Left ventricle myocardium inferior (tissue), 1 donor: ENCODE measurements at regions not wholly inside any gene's neighbourhood (a gene's known extent, or its start where the extent isn't known, plus 50 kb on each side); places are given as distances from the start of the nearest gene placed in this dataset.
A peak's percentile ranks its signal among the peaks of the same experiment; 100 is the strongest.

Source experiments
- DNase-seq: peaks from one replicate; pipeline ENCODE4 v3.0.0-alpha.2; 2020
- H3K27ac ChIP-seq: fragments of 200-600 bp; replicated peaks from 2 replicates; pipeline ENCODE4 v1.8.0; 2021
- H3K27me3 ChIP-seq: fragments of 200-600 bp; 2 replicates; pipeline ENCODE4 v1.8.0; 2021; ENCODE audit warnings: low read depth
- H3K36me3 ChIP-seq: fragments of 200-600 bp; 2 replicates; pipeline ENCODE4 v1.8.0; 2021
- H3K4me1 ChIP-seq: fragments of 200-600 bp; 2 replicates; pipeline ENCODE4 v1.8.0; 2021
- H3K4me3 ChIP-seq: fragments of 200-600 bp; 2 replicates; pipeline ENCODE4 v1.8.0; 2021; ENCODE audit warnings: mild to moderate bottlenecking, moderate library complexity
- H3K9me3 ChIP-seq: fragments of 200-600 bp; replicated peaks from 2 replicates; pipeline ENCODE4 v1.8.0; 2021
- intact Hi-C: fragments of 100-400 bp; cut with micrococcal nuclease; formaldehyde crosslinking; loops from one replicate; pipeline ENCODE4 v1.11.0; 2022
- TF ChIP-seq, protein P1 (sequence below): fragments of 200-600 bp; IDR thresholded peaks from 2 replicates; pipeline ENCODE4 v1.8.0; 2021; ENCODE audit warnings: antibody characterized with exemption, mild to moderate bottlenecking, borderline replicate concordance
- donor health status: DM: no; HTN: yes; CAD: no; lungs with severe emphysema.

DNA sequence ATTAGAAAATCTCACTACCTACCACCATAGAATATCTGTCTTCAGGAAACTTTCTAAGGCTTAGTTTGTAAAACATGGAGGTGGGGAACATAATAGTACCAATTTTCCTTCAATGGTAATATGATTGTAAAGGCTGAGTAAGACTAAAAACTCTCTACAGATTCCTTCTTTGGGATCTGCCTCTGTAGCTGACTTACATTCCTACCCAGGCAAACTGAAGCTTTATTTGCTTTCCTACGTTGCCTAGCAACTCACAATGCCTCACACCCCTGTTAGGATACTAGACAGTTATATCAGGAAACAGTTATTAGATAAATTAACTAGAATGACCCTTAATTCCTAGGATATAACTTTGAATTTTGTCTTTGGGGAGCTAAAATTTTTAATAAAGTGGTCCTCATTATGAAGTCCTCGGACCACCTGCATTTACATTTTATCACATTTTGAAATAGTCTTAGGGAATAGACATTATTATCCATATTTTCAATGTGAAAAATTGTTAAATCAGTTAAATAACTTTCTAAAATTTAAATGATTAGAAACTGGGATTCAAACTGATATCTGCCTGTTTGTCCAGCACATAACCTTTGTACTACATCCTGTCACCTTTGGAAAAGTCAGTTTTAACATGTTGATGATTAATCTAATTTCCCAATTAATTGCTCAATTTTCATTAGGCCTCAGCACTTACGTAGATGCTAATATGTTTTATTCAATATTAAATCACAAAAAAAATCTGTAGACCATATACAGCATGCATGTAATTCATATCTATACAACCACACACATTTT lies 591.4 kb downstream of the RNF144B start:
- TF ChIP-seq, protein P1, sequence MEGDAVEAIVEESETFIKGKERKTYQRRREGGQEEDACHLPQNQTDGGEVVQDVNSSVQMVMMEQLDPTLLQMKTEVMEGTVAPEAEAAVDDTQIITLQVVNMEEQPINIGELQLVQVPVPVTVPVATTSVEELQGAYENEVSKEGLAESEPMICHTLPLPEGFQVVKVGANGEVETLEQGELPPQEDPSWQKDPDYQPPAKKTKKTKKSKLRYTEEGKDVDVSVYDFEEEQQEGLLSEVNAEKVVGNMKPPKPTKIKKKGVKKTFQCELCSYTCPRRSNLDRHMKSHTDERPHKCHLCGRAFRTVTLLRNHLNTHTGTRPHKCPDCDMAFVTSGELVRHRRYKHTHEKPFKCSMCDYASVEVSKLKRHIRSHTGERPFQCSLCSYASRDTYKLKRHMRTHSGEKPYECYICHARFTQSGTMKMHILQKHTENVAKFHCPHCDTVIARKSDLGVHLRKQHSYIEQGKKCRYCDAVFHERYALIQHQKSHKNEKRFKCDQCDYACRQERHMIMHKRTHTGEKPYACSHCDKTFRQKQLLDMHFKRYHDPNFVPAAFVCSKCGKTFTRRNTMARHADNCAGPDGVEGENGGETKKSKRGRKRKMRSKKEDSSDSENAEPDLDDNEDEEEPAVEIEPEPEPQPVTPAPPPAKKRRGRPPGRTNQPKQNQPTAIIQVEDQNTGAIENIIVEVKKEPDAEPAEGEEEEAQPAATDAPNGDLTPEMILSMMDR = no peak
- H3K4me3 ChIP-seq = no peak overlapping the region
- no peak for DNase-seq
- H3K27ac ChIP-seq = peak overlapping the region; percentile 54
- no peaks in the 10 kb centered on the region for H3K9me3 ChIP-seq
- peaks cover 19% of the 10 kb centered on the region for H3K4me1 ChIP-seq
- intact Hi-C loops = no loop called here
- no peaks in the 10 kb centered on the region for H3K36me3 ChIP-seq
- H3K27me3 ChIP-seq = no peaks in the 10 kb centered on the region

DNA sequence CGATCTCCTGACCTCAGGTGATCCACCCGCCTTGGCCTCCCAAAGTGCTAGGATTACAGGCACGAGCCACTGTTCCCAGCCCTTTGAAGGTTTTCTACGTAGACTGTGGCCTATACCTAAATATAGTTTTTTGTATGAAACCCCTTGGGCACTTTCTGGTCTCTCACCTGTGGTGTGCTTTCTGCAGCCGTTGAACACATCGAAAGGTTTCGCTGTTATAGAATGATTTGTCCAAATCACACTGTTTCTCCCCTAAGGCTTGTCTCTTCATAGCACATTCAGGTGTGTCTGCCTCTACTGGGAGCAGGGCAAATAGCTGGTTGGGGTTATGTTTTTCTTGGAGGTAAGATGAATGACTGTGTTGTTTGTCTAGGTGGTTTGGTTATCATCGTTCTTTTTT lies 597.9 kb downstream of the RNF144B start:
- TF ChIP-seq, protein P1 = no peak
- intact Hi-C loops = no loop called here
- Histone ChIP-seq H3K4me3 (no peak overlapping the region), H3K4me1 (peaks cover 4% of the 10 kb centered on the region), H3K36me3 (no peaks in the 10 kb centered on the region), H3K27me3 (no peaks in the 10 kb centered on the region), H3K9me3 (no peaks in the 10 kb centered on the region), H3K27ac (no peak overlapping the region)
- DNase-seq = no peak

DNA sequence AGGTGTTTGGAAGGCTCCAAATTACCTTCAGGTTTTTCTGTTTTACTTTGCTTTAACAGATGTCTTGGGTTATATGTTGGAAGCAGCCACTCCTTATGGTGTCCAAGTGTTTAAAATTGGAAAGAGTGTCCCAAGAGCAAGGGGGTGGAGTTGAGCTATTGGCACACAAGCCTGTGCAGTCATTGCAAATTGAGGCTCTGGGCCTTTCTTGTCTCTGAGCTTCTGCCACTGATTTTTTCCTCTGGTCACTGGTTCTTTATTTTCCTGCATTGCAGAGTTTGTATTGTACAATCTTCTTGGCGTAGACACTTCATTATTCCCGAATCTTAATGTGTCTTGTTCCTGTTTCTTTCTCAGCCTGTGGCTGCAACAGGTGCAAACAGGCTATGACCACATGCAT lies 598.8 kb downstream of the RNF144B start:
- Histone ChIP-seq H3K27ac (no peak overlapping the region), H3K36me3 (no peaks in the 10 kb centered on the region), H3K4me1 (peaks cover 9% of the 10 kb centered on the region), H3K4me3 (no peak overlapping the region), H3K27me3 (no peaks in the 10 kb centered on the region), H3K9me3 (no peaks in the 10 kb centered on the region)
- no peak for DNase-seq
- TF ChIP-seq, protein P1 = no peak
- intact Hi-C loops = no loop called here

GRCh38 chr6:18988636-18989035 lies 601.5 kb downstream of the RNF144B start:
- DNase-seq = no peak
- no peak overlapping the region for H3K4me3 ChIP-seq
- H3K36me3 ChIP-seq = no peaks in the 10 kb centered on the region
- H3K9me3 ChIP-seq = no peaks in the 10 kb centered on the region
- no peak overlapping the region for H3K27ac ChIP-seq
- peaks cover 5% of the 10 kb centered on the region for H3K4me1 ChIP-seq
- no peaks in the 10 kb centered on the region for H3K27me3 ChIP-seq
- intact Hi-C loops = no loop called here
- TF ChIP-seq, protein P1 = no peak

GRCh38 chr6:18990059-18990978 lies 603.2 kb downstream of the RNF144B start:
- peak; percentile 64 for DNase-seq
- intact Hi-C loops = no loop called here
- TF ChIP-seq, protein P1 = peak; percentile 66
- H3K36me3 ChIP-seq = no peaks in the 10 kb centered on the region
- peaks cover 4% of the 10 kb centered on the region for H3K9me3 ChIP-seq
- peak overlapping the region; percentile 40 for H3K4me3 ChIP-seq
- peaks cover 5% of the 10 kb centered on the region for H3K4me1 ChIP-seq
- H3K27ac ChIP-seq = no peak overlapping the region
- H3K27me3 ChIP-seq = no peaks in the 10 kb centered on the region
